ENCODE measurements at regions not wholly inside any gene's neighbourhood (a gene's known extent, or its start where the extent isn't known, plus 50 kb on each side); places are given as distances from the start of the nearest gene placed in this dataset.

GRCh38 chr12:58217130-58217529 is 275.8 kb downstream of the ATP23 start:
- H3K27me3 ChIP-seq (ENCODE audit: control insufficient read depth in 2 of 2, insufficient read depth in 1 of 2, low read length in 1 of 2): no peaks in the 10 kb centered on the region
- no peaks in the 10 kb centered on the region for H3K36me3 ChIP-seq (ENCODE audit: control insufficient read depth in 2 of 2, insufficient read depth in 2 of 2, low read length in 1 of 2)
- no peak overlapping the region for H3K4me3 ChIP-seq (ENCODE audit: low read length in 2 of 2)
- no peaks in the 10 kb centered on the region for H3K9me3 ChIP-seq (ENCODE audit: control insufficient read depth in 2 of 2, insufficient read depth in 1 of 2, low read length in 1 of 2)
- 97% methylated on average over 1 of the region's 1 CpG for WGBS
- no peaks in the 10 kb centered on the region for H3K4me1 ChIP-seq (ENCODE audit: control insufficient read depth in 2 of 2, insufficient read depth in 2 of 2, low read length in 2 of 2)
- no peak overlapping the region for H3K27ac ChIP-seq (ENCODE audit: low read depth in 1 of 2, low read length in 1 of 2)
- no peak for DNase-seq (ENCODE audit: low read depth in 6 of 9, low spot score in 9 of 9)

GRCh38 chr12:58224536-58225105 is 283.3 kb downstream of the ATP23 start:
- 97% methylated on average over 3 of the region's 3 CpGs for WGBS
- Histone ChIP-seq H3K4me1 (ENCODE audit: control insufficient read depth in 2 of 2, insufficient read depth in 2 of 2, low read length in 2 of 2) (no peaks in the 10 kb centered on the region), H3K36me3 (ENCODE audit: control insufficient read depth in 2 of 2, insufficient read depth in 2 of 2, low read length in 1 of 2) (no peaks in the 10 kb centered on the region), H3K27me3 (ENCODE audit: control insufficient read depth in 2 of 2, insufficient read depth in 1 of 2, low read length in 1 of 2) (no peaks in the 10 kb centered on the region), H3K9me3 (ENCODE audit: control insufficient read depth in 2 of 2, insufficient read depth in 1 of 2, low read length in 1 of 2) (no peaks in the 10 kb centered on the region), H3K27ac (ENCODE audit: low read depth in 1 of 2, low read length in 1 of 2) (no peak overlapping the region), H3K4me3 (ENCODE audit: low read length in 2 of 2) (no peak overlapping the region)
- DNase-seq (ENCODE audit: low read depth in 6 of 9, low spot score in 9 of 9): no peak

GRCh38 chr12:58225203-58225877 is 284.0 kb downstream of the ATP23 start:
- Histone ChIP-seq H3K27me3 (ENCODE audit: control insufficient read depth in 2 of 2, insufficient read depth in 1 of 2, low read length in 1 of 2) (no peaks in the 10 kb centered on the region), H3K4me3 (ENCODE audit: low read length in 2 of 2) (no peak overlapping the region), H3K36me3 (ENCODE audit: control insufficient read depth in 2 of 2, insufficient read depth in 2 of 2, low read length in 1 of 2) (no peaks in the 10 kb centered on the region), H3K27ac (ENCODE audit: low read depth in 1 of 2, low read length in 1 of 2) (no peak overlapping the region), H3K4me1 (ENCODE audit: control insufficient read depth in 2 of 2, insufficient read depth in 2 of 2, low read length in 2 of 2) (no peaks in the 10 kb centered on the region), H3K9me3 (ENCODE audit: control insufficient read depth in 2 of 2, insufficient read depth in 1 of 2, low read length in 1 of 2) (no peaks in the 10 kb centered on the region)
- DNase-seq (ENCODE audit: low read depth in 6 of 9, low spot score in 9 of 9): no peak

GRCh38 chr12:58233886-58234285 is 292.5 kb downstream of the ATP23 start:
- Histone ChIP-seq H3K27me3 (ENCODE audit: control insufficient read depth in 2 of 2, insufficient read depth in 1 of 2, low read length in 1 of 2) (no peaks in the 10 kb centered on the region), H3K27ac (ENCODE audit: low read depth in 1 of 2, low read length in 1 of 2) (no peak overlapping the region), H3K4me3 (ENCODE audit: low read length in 2 of 2) (no peak overlapping the region), H3K9me3 (ENCODE audit: control insufficient read depth in 2 of 2, insufficient read depth in 1 of 2, low read length in 1 of 2) (no peaks in the 10 kb centered on the region), H3K36me3 (ENCODE audit: control insufficient read depth in 2 of 2, insufficient read depth in 2 of 2, low read length in 1 of 2) (no peaks in the 10 kb centered on the region), H3K4me1 (ENCODE audit: control insufficient read depth in 2 of 2, insufficient read depth in 2 of 2, low read length in 2 of 2) (no peaks in the 10 kb centered on the region)
- DNase-seq (ENCODE audit: low read depth in 6 of 9, low spot score in 9 of 9): no peak
- 98% methylated on average over 2 of the region's 2 CpGs for WGBS

- 89% methylated on average over 3 of the region's 3 CpGs for WGBS
- Histone ChIP-seq H3K27ac (ENCODE audit: low read depth in 1 of 2, low read length in 1 of 2) (no peak overlapping the region), H3K4me1 (ENCODE audit: control insufficient read depth in 2 of 2, insufficient read depth in 2 of 2, low read length in 2 of 2) (no peaks in the 10 kb centered on the region), H3K27me3 (ENCODE audit: control insufficient read depth in 2 of 2, insufficient read depth in 1 of 2, low read length in 1 of 2) (no peaks in the 10 kb centered on the region), H3K36me3 (ENCODE audit: control insufficient read depth in 2 of 2, insufficient read depth in 2 of 2, low read length in 1 of 2) (no peaks in the 10 kb centered on the region), H3K4me3 (ENCODE audit: low read length in 2 of 2) (no peak overlapping the region), H3K9me3 (ENCODE audit: control insufficient read depth in 2 of 2, insufficient read depth in 1 of 2, low read length in 1 of 2) (no peaks in the 10 kb centered on the region)
- DNase-seq (ENCODE audit: low read depth in 6 of 9, low spot score in 9 of 9): no peak
Measured at GRCh38 chr12:58238411-58238810, 297.0 kb downstream of the ATP23 start.

GRCh38 chr12:58241099-58241498 is 299.7 kb downstream of the ATP23 start:
- Histone ChIP-seq H3K4me1 (ENCODE audit: control insufficient read depth in 2 of 2, insufficient read depth in 2 of 2, low read length in 2 of 2) (no peaks in the 10 kb centered on the region), H3K27me3 (ENCODE audit: control insufficient read depth in 2 of 2, insufficient read depth in 1 of 2, low read length in 1 of 2) (no peaks in the 10 kb centered on the region), H3K4me3 (ENCODE audit: low read length in 2 of 2) (no peak overlapping the region), H3K36me3 (ENCODE audit: control insufficient read depth in 2 of 2, insufficient read depth in 2 of 2, low read length in 1 of 2) (no peaks in the 10 kb centered on the region), H3K9me3 (ENCODE audit: control insufficient read depth in 2 of 2, insufficient read depth in 1 of 2, low read length in 1 of 2) (no peaks in the 10 kb centered on the region), H3K27ac (ENCODE audit: low read depth in 1 of 2, low read length in 1 of 2) (no peak overlapping the region)
- WGBS: 95% methylated on average over 5 of the region's 5 CpGs
- DNase-seq (ENCODE audit: low read depth in 6 of 9, low spot score in 9 of 9): no peak

- no peak for DNase-seq (ENCODE audit: low read depth in 6 of 9, low spot score in 9 of 9)
- H3K36me3 ChIP-seq (ENCODE audit: control insufficient read depth in 2 of 2, insufficient read depth in 2 of 2, low read length in 1 of 2): no peaks in the 10 kb centered on the region
- 94% methylated on average over 4 of the region's 4 CpGs for WGBS
- no peaks in the 10 kb centered on the region for H3K4me1 ChIP-seq (ENCODE audit: control insufficient read depth in 2 of 2, insufficient read depth in 2 of 2, low read length in 2 of 2)
- no peak overlapping the region for H3K27ac ChIP-seq (ENCODE audit: low read depth in 1 of 2, low read length in 1 of 2)
- no peak overlapping the region for H3K4me3 ChIP-seq (ENCODE audit: low read length in 2 of 2)
- no peaks in the 10 kb centered on the region for H3K9me3 ChIP-seq (ENCODE audit: control insufficient read depth in 2 of 2, insufficient read depth in 1 of 2, low read length in 1 of 2)
- no peaks in the 10 kb centered on the region for H3K27me3 ChIP-seq (ENCODE audit: control insufficient read depth in 2 of 2, insufficient read depth in 1 of 2, low read length in 1 of 2)
Measured at GRCh38 chr12:58242796-58243630, 301.6 kb downstream of the ATP23 start.

- Histone ChIP-seq H3K9me3 (ENCODE audit: control insufficient read depth in 2 of 2, insufficient read depth in 1 of 2, low read length in 1 of 2) (no peaks in the 10 kb centered on the region), H3K27me3 (ENCODE audit: control insufficient read depth in 2 of 2, insufficient read depth in 1 of 2, low read length in 1 of 2) (no peaks in the 10 kb centered on the region)
- WGBS: 96% methylated on average over 4 of the region's 4 CpGs
Measured at GRCh38 chr12:58247633-58248032, 306.3 kb downstream of the ATP23 start.

GRCh38 chr12:58248599-58248998 is 307.2 kb downstream of the ATP23 start:
- no peak for DNase-seq (ENCODE audit: low read depth in 6 of 9, low spot score in 9 of 9)
- no peak overlapping the region for H3K27ac ChIP-seq (ENCODE audit: low read depth in 1 of 2, low read length in 1 of 2)
- no peaks in the 10 kb centered on the region for H3K27me3 ChIP-seq (ENCODE audit: control insufficient read depth in 2 of 2, insufficient read depth in 1 of 2, low read length in 1 of 2)
- no peaks in the 10 kb centered on the region for H3K36me3 ChIP-seq (ENCODE audit: control insufficient read depth in 2 of 2, insufficient read depth in 2 of 2, low read length in 1 of 2)
- WGBS: 55% methylated on average over 3 of the region's 3 CpGs
- H3K4me3 ChIP-seq (ENCODE audit: low read length in 2 of 2): no peak overlapping the region
- no peaks in the 10 kb centered on the region for H3K9me3 ChIP-seq (ENCODE audit: control insufficient read depth in 2 of 2, insufficient read depth in 1 of 2, low read length in 1 of 2)
- no peaks in the 10 kb centered on the region for H3K4me1 ChIP-seq (ENCODE audit: control insufficient read depth in 2 of 2, insufficient read depth in 2 of 2, low read length in 2 of 2)

More at GRCh38 chr12:58247633-58248032, 306.3 kb downstream of the ATP23 start:
- no peaks in the 10 kb centered on the region for H3K4me1 ChIP-seq (ENCODE audit: control insufficient read depth in 2 of 2, insufficient read depth in 2 of 2, low read length in 2 of 2)
- no peak for DNase-seq (ENCODE audit: low read depth in 6 of 9, low spot score in 9 of 9)
- H3K4me3 ChIP-seq (ENCODE audit: low read length in 2 of 2): no peak overlapping the region
- H3K36me3 ChIP-seq (ENCODE audit: control insufficient read depth in 2 of 2, insufficient read depth in 2 of 2, low read length in 1 of 2): no peaks in the 10 kb centered on the region
- H3K27ac ChIP-seq (ENCODE audit: low read depth in 1 of 2, low read length in 1 of 2): no peak overlapping the region

Measured in thymus (tissue), 11 donors.